Skin epidermis (tissue), 12 donors: ENCODE measurements at regions not wholly inside any gene's neighbourhood (a gene's known extent, or its start where the extent isn't known, plus 50 kb on each side); places are given as distances from the start of the nearest gene placed in this dataset.
A peak's percentile ranks its signal among the peaks of the same experiment; 100 is the strongest.

Source experiments
- H3K27ac ChIP-seq, 21 experiments: fragments of 200-600 bp; sonication (generic) in 11 of 21; one replicate each; pipeline ENCODE4 v1.5.0; 2020; ENCODE audit warnings: mild to moderate bottlenecking in 3 of 21, inconsistent platforms in 2 of 21, moderate library complexity in 2 of 21
- H3K4me3 ChIP-seq, 7 experiments: fragments of 200-600 bp; sonication (generic) in 2 of 7; one replicate each; pipeline ENCODE4 v1.5.0; 2020; ENCODE audit warnings: inconsistent platforms in 2 of 7, mild to moderate bottlenecking in 2 of 7, moderate library complexity in 1 of 7

DNA sequence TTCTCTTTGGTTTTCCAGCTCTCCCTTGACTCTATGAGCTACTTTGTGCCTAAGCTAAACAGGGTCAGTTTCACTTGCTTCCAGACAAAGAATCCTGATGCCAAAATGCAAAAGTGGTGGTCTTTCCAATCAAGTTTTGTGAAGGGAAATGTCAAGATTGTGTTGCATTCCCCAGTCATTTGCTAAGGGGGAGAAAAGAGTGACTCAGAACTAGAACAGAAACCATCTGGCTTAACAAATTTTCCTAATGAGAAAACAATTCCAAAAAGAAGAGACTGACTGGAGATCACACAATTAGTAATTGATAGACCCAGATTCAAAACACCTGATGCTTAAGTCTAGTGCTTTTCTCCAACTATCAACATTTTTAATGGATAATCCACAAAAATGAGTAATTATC, 235.1 kb upstream of the DIO2 start:
- H3K27ac ChIP-seq, result peak overlapping the region in 3 of 21 experiments; percentile 33 to 40 (median 36)
- H3K4me3 ChIP-seq, result no peak overlapping the region

DNA sequence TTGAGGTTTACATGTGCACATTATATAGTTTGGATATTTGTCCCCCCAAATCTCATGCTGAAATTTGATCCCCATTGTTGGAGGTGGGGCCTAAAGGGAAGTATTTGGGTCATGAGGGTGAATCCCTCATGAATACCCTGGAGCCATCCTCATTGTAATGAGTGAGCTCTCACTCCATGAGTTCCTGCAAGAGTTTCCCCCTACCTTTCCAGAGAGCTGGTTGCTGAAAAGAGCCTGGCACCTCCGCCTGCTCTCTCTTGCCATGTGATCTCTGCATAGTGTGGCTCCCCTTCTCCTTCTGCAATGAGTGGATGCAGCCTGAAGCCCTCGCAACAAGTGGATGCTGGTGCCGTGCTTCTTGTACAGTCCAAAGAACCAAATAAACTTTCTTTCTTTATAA, 234.3 kb upstream of the DIO2 start:
- Histone ChIP-seq H3K27ac (peak overlapping the region in 2 of 21 experiments; percentile 33 to 40), H3K4me3 (no peak overlapping the region)

DNA sequence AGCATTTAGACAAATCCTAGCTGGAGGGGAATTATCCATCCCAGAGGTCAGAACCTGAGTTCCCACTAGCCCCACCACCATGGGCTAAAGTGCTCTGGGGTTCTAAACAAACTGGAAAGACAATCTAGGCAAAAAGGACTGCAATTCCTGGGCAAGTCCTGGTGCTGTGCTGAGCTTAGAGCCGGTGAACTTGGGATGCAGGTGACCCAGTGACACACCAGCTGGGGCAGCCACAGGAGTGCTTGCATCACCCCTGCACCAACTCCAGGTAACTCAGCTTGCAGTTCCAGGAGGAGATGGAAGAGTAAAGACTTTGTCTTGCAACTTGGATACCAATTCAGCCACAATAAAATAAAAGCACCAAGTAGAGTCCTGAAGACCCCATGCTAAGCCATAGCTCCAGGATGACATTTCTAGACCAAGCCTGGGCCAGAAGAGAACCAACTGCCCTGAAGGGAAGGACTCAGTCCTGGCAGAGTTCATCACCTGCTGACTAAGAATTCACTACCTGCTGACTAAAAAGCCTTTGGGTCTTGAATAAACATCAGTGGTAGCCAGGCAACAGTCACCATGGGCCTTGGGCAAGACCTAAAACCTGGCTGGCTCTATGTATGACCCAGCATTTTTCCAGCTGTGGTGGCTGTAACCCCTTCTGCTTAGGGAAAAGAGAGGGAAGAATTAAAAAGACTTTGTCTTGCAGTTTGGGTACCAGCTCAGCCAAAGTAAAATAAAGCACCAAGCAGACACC, 223.4 kb upstream of the DIO2 start:
- Histone ChIP-seq H3K27ac (no peak overlapping the region), H3K4me3 (no peak overlapping the region)

DNA sequence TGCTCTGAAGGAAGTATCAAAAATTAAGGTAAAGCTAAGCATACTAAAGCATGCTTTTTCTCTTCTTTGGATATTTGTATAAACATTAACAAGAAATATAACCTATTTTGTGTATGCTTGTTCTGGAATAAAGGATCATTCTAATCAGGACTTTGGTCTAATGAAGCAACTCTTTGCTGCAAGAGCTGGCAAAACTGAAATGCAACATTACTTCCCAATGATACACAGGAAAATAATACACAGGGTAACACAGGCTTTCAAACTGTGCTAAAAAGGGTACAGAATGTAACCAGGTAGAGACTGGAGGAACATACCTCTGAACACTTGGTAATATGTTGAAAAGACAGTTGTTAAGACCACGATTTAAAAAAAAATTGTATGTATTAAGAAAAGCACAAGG, 222.5 kb upstream of the DIO2 start:
- Histone ChIP-seq H3K4me3 (no peak overlapping the region), H3K27ac (no peak overlapping the region)

DNA sequence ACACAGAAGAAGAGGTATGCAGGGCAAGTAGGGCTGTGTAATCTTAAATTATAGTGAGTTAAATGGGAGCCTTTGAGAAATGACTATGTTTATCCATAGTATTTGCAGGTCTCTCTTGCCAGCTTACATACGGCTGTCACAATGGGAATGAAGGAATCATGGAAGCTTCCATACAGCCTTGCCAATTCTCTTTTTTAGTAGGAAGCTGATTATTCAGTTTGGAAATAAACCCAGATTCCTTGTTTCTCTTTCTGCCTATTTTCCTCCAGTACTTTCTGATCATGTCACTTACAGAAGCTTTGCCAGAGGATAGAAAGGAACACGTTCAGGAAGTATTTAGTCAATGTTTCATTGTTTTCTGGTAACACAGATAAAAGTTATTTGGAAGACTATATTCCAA, 217.4 kb upstream of the DIO2 start:
- H3K27ac ChIP-seq, result no peak overlapping the region
- no peak overlapping the region for H3K4me3 ChIP-seq

DNA sequence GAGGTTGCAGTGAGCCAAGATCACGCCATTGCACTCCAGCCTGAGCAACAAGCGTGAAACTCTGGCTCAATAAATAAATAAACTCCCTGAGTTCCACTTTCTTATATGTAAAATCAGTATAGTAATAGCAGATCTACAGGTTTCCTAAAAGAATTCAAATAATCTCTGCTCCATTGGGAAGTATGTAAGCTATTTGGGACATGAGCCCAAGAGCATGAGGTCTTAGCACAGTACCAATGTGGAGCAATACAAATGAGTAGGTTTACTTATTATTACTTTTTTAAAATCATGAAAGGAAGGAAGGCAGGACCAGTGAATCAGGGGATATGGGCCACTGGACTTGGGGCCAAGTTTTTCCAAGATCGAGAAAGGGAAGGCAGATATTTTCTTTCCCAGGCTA, 216.9 kb upstream of the DIO2 start:
- Histone ChIP-seq H3K4me3 (no peak overlapping the region), H3K27ac (no peak overlapping the region)

DNA sequence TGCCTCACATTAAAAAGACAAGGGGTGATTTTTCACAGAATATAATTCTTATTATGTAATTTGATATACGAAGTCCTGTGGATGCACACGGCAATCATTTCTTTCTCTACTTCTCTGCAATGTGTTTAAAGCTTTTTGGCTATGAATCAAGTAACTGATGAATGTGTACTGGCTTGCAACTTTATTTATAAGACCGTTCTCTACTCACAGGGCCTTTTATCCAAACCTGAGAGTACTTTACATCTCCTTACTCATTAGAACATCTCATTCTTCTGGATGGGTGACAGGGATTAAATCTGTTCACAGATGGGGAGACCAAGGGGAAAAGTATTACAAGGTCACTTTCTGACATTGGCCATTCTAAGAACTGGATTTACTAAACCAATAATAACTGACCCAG, 215.8 kb upstream of the DIO2 start:
- no peak overlapping the region for H3K27ac ChIP-seq
- no peak overlapping the region for H3K4me3 ChIP-seq

DNA sequence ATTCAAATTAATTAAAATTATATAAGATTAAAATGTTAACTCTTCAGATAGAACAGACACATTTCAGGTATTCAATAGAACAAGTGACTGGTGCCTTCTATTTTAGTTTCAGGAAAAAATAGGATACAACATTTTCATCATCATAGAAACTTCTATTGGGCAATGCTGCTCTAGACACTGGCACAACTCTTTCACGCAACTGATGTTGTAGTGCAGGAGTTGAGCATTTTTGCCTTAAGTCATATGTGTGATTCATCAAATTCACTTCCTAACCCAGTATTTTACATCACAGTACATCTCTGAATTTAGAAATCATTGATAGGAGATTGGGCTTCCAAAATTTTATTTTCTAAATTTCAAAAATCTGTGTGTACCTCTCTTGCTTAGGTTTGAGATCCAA, 215.4 kb upstream of the DIO2 start:
- no peak overlapping the region for H3K4me3 ChIP-seq
- H3K27ac ChIP-seq, result no peak overlapping the region

DNA sequence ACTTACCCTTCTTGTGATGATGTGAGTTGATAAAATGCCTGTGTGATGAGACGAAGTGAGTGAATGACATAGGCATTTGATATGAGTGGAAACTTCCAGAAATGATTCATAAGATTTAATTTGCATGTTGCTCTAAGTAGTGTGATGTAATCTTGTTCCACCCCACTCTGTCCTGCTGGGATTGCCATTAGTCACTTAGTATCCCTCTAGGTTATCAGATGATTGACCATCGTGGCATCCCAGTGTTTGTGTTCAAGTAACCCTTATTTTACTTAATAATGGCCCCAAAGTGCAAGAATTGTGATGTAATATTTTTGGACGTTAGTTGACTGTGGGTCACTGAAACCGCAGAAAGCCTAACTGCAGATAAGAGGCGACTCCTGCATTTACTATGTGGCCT, 214.4 kb upstream of the DIO2 start:
- Histone ChIP-seq H3K27ac (no peak overlapping the region), H3K4me3 (no peak overlapping the region)

DNA sequence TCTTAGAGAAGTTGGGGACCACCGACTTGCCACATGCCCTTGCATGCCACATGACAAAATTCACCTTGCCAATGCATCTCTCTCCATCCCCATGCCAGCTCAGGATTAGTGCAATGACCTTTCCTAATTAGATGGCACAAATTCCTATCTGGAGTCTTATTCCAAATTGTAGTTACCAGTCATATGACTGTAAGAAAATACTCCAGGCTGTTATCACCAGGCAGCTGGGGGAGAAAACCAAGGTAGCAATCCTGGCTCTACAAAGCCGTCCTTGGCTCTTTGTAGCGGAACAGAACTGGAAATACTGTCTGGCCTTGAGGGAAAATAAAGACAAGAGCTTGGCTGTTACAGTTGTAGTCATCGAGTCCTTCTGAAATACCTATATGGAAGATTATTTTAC, 208.5 kb upstream of the DIO2 start:
- no peak overlapping the region for H3K4me3 ChIP-seq
- H3K27ac ChIP-seq, result no peak overlapping the region

DNA sequence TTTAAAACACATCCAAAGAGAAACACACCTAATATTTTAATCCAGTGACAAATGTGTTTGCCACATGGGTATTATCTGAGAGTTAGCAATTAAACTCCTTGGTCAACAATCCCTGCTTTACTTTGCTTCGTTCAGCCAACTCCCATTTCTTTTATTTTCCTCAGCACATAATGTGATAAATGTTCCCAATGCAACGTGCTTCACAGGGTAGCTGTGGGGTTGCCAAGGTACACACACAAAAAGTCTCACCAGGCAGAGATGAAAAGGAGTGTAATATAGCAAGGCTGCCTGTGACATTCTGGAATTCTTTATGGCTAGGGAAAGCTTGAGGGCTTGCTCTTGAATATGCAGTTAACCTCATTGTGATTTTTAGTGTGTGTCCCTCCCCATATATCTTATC, 208.0 kb upstream of the DIO2 start:
- Histone ChIP-seq H3K4me3 (no peak overlapping the region), H3K27ac (no peak overlapping the region)

DNA sequence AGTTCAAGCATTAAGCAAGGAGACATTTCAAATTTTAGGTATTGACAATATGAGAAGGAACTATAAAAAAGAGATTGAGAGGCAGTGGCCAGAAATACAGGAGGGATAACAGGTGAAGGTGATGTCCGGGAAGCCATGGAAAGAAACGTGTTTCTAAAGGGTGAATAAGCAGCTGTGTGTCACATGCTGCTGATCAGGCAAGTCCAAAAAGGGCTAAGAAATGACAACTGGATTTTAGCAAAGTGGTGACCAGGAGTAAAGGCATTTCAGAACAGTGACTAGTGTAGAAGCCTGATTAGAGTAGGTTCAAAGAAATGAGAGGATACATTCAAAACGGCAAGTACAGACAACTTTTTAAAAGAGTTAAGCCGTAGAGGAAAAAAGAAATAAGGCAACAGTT, 204.3 kb upstream of the DIO2 start:
- no peak overlapping the region for H3K27ac ChIP-seq
- H3K4me3 ChIP-seq, result no peak overlapping the region

DNA sequence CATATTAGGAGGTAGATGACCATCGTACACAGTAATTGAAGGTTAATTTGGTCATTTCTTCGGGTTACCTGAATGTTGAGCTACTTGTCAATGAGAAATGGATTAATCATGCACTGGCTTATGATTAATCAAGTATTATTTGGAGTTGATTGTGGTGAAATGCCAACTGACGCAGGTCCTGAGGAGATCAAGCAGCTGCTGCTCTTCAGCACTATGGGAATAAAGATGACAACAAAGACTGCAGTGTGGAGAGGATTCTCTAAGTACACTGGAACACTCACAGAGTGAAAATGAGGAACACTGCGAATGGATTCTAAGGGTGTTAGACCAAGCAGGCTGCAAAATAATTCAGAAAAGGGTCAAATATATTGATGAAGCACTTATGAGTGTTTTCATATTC, 202.8 kb upstream of the DIO2 start:
- no peak overlapping the region for H3K4me3 ChIP-seq
- no peak overlapping the region for H3K27ac ChIP-seq

DNA sequence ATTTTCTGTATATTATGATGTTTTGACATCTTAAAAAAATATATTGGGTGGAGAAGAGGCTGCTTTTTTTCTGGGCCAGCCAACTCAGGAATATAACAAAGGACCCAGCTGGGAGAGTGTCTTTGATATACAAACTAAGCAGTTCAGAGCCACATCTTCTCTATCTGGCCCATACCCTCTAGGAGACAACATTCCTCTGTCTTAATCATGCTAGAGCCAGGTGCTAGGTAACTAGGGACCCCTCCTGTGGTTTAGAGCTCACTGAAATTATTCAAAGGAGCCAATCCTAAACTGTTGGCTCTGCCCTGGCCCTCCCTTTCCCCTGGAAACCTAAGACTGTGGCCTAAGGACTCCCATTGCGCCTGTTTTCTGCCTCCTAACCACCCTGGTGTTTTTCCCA, 193.1 kb upstream of the DIO2 start:
- H3K4me3 ChIP-seq, result no peak overlapping the region
- no peak overlapping the region for H3K27ac ChIP-seq

DNA sequence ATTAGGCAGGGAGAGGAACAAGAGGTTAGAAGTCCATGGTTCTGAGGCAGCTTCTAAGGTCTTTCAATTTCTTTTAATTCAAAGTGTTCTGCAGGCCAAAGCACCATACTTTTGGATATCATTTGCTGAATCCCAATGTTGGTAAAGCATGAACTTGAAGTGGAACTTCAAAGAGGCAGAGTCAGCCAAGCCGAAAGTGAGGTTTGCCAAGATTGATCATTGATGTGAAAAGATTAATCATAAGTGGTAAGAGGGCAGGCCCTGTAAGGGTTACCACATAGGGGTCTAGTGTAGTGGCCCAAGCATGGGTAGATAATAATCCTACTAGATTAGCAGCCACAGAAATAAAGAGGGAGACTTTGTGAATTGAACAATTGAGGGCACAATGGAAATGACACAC, 191.7 kb upstream of the DIO2 start:
- Histone ChIP-seq H3K27ac (peak overlapping the region in 1 of 21 experiments; percentile 18), H3K4me3 (no peak overlapping the region)

DNA sequence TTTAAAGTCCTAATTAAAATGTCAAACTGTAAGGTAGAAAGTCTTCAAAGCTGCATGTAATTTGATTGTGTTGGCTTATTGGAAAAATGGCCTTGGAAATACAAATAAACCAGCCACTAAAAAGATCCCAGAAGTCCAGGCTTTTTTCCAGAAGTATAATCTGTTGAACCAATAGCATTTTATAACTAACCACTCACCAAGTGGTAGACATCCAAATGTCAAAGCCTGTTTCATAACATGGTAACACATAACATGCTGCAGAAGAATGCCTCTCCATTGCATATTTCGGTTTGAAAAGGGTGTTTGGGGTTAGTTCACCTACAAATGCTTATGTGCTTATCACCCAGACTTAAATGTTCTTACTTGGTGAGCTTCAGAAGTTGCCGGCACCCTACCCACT, 183.7 kb upstream of the DIO2 start:
- no peak overlapping the region for H3K4me3 ChIP-seq
- no peak overlapping the region for H3K27ac ChIP-seq

DNA sequence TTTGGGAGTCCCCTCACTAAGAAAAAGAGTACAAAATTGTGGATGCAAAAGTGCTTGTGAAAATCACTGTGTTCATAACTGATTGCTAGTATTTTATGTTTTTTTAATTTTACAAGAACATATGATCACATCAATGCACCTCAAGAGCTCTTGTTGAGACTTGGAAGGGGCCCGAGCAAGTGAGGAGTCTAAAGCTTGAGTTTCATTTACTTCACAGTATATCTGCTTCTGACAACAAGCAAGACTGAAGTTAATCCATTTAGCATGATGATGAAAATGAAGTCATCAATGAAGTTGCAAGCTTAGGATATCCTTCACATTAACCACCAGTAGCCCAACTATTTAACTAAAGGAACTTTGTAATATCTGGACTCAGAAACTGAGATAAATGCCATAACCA, 182.5 kb upstream of the DIO2 start:
- no peak overlapping the region for H3K27ac ChIP-seq
- H3K4me3 ChIP-seq, result no peak overlapping the region

DNA sequence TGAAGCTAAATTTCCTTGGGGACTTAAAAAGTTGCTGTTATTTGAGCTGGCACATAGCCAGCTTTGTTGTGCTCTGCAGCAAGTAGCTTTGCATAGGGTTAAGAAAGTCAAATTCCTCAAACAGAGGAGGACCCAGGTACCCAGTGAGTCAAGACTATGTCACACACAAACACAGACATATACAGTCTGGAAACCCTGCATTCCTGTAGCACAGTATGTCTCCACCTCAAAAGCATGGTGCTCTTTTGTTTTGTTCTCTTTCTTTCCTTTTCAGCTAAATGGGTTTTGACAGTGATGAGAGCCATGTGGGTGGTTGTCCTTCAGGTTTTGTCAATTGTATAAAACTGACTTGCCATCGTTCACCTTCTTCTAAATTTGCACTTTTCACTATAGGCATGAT, 179.6 kb upstream of the DIO2 start:
- Histone ChIP-seq H3K27ac (no peak overlapping the region), H3K4me3 (no peak overlapping the region)

DNA sequence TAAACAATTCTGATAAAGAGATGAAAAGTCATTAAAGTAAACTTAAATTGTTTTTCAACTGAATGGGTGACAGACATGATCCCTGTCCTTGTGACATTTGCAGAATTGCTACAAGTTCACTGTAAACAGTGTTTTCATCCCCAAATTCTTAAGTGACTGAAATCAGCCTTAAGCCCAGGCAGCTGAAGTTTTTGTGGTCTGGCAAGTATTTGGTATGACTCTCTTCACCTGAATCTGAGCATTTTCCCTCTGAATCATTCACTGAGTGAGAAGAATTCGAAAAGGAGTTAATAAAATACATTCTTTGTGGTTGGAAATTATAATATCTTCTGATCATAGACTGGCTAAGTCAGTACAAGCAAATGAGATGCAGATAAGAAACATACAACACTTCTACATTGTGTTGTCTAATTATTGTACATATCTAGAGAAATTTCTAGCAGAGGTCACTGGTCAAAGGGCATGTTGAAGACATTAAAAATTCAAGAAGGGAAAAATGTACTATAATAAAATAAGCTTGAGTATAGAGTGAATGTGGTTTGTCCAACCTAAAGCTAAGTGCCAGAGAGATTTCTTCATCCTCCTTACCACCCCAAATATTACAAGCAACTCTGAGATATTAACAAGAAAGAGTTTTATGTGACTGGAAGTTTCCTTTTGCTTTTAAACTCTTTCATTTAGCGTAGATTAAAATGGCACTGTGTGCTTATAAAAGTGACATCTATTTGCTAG, 177.8 kb upstream of the DIO2 start:
- Histone ChIP-seq H3K27ac (peak overlapping the region in 4 of 21 experiments; percentile 12 to 70 (median 29)), H3K4me3 (no peak overlapping the region)

DNA sequence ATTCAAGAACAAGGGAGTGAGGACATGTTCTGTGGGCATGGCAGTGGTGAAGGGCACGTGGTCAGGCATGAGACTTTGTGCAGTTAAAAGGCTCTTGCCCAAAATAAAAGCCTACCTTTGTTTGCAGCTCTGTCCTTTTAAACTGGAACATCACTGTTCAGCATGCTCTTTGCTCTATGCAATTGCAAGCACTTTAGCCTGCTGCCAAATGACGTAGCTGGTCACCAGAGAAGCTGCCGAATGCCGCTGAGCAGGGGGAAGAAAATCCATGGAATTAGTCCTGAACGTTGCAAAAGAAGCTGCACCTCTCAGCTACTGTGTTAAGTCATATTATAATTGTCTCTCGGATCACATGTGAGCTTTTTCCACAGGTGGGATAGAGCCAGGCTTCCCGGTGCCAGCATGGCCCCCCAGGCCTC, 176.3 kb upstream of the DIO2 start:
- H3K27ac ChIP-seq, result peak overlapping the region in 2 of 21 experiments; percentile 23 to 26

DNA sequence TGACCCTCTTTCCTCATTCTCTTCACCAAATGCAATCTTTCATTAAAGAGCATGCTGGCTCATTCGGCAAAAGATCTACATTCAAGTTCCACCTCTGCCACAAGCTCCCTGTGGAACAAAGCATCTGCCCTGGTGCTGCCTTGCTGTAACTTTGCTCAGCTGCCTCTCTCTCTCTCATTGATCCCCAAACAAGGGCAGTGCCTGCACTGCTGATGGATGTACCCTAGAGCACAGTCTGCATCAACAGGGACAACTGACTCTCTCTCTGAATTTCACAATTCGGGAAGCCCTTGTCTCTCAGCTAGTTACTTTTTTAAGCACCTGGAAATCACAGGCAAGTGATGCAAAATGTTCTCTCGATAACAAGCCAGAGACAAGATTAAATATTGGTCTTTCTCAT, 174.0 kb upstream of the DIO2 start:
- H3K27ac ChIP-seq, result peak overlapping the region in 1 of 21 experiments; percentile 29
- no peak overlapping the region for H3K4me3 ChIP-seq

More for the DNA sequence above, 176.3 kb upstream of the DIO2 start:
- H3K4me3 ChIP-seq, result no peak overlapping the region

DNA sequence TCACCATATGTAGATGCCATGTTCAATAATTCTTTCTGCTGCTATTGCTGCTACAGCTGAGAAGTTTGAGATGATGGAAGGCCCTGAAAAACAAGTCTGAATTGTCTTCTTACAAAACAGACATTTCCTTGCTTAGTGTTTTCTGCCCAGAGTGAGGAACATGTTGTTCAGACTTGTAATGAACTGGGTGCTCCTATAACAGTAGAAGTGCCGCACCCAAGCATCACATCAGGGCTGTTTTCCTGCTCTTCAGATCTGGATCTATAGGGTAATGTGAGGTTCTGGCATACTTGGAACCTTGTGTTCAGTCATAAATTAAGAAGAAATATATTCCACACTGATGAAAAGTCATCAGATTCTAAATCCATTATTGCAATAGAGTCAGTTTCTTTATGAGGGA, 171.9 kb upstream of the DIO2 start:
- H3K4me3 ChIP-seq, result no peak overlapping the region
- H3K27ac ChIP-seq, result no peak overlapping the region
